Epithelial cell of proximal tubule (primary cell): ENCODE measurements at regions not wholly inside any gene's neighbourhood (a gene's known extent, or its start where the extent isn't known, plus 50 kb on each side); places are given as distances from the start of the nearest gene placed in this dataset.
"Not testable (repeated sequence)": the region's sequence is repeated elsewhere in the genome, so short reads cannot be mapped to it uniquely, and the experiment has no call there.

Experiments used
- DNase-seq: peaks from one replicate; pipeline ENCODE4 v3.0.0-alpha.2; 2011; ENCODE audit warnings: low read depth
- H3K4me3 ChIP-seq: 2 replicates; pipeline ENCODE4 v1.5.1; 2011; ENCODE audit warnings: low read depth, mild to moderate bottlenecking, low read length
- TF ChIP-seq, protein P1 (sequence below): conservative IDR thresholded peaks from 2 replicates; pipeline ENCODE4 v1.5.1; 2012; ENCODE audit warnings: low read depth, mild to moderate bottlenecking, low read length

DNA sequence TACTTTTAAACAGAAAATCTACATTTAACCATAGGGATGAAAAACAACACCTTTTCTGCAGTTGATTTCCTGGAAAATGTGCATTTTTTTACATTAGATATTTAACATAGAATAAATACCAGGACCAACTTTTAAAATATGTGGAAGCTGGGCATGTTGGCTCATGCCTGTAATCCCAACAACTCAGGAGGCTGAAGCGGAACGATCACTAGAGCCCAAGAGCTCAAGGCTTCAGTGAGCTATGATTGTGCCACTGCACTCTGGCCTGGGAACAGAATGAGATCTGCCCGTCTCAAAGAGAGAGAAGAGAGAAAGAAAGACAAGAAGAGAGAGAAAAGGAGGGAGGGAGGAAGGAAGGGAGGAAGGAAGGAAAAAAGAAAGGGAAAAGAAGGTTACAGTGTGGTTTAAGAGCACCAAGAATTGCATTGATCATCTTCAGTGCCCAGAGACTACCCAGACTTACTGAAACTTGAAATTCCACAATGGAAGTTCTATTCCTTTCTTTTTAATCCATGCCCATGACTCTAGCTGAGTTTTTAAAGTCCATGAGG, 189.4 kb upstream of the ARID1B start:
- no peak for DNase-seq
- H3K4me3 ChIP-seq: no peak overlapping the region
- TF ChIP-seq, protein P1, sequence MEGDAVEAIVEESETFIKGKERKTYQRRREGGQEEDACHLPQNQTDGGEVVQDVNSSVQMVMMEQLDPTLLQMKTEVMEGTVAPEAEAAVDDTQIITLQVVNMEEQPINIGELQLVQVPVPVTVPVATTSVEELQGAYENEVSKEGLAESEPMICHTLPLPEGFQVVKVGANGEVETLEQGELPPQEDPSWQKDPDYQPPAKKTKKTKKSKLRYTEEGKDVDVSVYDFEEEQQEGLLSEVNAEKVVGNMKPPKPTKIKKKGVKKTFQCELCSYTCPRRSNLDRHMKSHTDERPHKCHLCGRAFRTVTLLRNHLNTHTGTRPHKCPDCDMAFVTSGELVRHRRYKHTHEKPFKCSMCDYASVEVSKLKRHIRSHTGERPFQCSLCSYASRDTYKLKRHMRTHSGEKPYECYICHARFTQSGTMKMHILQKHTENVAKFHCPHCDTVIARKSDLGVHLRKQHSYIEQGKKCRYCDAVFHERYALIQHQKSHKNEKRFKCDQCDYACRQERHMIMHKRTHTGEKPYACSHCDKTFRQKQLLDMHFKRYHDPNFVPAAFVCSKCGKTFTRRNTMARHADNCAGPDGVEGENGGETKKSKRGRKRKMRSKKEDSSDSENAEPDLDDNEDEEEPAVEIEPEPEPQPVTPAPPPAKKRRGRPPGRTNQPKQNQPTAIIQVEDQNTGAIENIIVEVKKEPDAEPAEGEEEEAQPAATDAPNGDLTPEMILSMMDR: no peak

DNA sequence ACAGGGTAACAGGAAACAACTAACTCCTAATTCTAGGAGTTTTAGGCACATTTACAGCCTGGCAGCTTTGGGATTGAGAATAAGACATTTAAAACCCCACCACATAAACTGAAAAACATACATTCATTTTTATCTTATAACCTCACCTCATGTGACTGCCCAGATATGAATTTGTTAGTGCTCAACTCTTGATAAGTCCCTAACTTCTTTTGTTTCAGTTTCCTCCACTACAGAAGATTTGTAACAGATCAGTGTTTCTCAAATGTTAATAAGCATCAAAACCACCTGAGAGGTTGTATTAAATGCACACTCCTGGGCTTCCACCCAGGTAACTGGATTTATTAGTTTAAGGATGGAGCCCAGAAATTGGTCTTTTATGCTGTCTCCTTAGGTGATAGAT, 190.1 kb upstream of the ARID1B start:
- TF ChIP-seq, protein P1: no peak
- DNase-seq: no peak
- H3K4me3 ChIP-seq: no peak overlapping the region

DNA sequence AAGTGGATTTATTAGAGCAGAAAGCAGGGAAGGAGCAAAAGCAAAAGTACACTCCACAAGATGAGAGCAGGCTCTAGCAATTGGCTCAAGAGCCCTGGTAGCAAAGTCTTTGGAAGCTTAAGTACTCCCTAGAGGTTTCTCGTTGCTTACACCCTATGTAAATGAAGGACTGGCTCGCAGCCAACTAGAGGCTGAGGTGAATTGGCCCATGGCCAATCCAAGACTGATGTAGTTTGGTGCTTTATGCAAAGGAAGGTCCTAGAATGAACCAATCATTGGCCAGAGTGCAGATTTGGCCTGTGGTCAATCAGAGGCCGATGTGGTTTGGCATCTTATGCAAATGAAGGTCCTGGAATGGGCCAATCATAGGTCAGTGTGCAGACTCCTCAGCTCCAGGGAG, 191.3 kb upstream of the ARID1B start:
- no peak for DNase-seq
- no peak overlapping the region for H3K4me3 ChIP-seq
- TF ChIP-seq, protein P1: no peak

DNA sequence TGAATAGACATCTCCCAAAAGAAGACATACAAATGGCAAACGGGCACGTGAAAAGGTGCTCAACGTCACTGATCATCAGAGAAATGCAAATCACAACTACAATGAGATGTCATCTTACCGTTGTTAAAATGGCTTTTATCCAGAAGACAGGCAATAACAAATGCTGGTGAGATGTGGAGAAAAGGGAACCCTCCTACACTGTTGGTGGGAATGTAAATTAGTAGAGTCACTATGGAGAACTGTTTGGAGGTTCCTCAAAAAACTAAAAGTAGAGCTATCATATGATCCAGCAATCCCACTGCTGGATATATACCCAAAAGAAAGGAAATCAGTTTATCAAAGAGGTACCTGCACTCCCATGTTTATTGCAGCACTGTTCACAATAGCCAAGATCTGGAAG, 193.1 kb upstream of the ARID1B start:
- DNase-seq, H3K4me3 ChIP-seq: not testable (repeated sequence)

DNA sequence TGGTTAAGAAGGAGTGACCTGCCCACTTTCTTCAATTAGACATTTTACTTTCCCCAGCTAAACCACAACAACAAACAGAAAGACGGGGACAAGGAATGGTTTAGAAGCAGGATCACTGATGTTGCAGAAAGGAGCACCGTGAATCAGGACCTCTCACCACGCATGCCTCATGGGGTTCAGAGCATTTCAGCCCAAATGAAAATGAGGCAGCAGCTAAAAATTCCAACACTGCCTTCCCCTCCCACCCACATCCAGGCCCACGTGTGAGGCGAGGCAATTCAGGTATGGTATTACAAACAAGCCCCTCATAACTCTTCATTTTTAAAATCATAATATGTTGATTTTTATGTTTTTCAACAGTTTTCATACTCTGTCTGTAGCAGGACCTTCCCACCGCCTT, 194.1 kb upstream of the ARID1B start:
- TF ChIP-seq, protein P1: no peak
- no peak for DNase-seq
- H3K4me3 ChIP-seq: no peak overlapping the region

DNA sequence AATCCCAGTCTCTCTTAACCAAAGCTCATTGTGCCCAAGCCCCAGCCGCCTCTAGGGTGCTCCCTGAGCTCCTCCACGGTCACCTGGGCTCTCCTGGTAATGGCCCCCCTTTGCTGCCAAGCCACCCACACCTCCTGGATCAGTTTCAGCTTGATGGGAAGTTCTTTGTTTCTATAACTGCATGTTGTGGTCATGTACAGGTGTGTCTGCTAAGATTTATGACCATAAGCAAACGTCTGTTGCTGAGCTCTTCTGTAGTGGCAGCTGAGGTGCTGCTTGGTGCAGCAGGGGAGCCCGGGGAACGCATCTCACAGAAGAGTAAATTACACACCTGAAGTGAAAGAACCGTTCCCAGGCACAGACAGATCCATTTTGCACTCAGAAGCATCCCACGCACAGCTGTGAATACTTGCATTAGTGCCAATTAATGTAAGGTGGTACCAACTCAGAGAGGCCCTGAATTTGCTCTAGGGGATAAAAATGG, 194.6 kb upstream of the ARID1B start:
- H3K4me3 ChIP-seq: no peak overlapping the region
- TF ChIP-seq, protein P1: no peak
- DNase-seq: no peak

DNA sequence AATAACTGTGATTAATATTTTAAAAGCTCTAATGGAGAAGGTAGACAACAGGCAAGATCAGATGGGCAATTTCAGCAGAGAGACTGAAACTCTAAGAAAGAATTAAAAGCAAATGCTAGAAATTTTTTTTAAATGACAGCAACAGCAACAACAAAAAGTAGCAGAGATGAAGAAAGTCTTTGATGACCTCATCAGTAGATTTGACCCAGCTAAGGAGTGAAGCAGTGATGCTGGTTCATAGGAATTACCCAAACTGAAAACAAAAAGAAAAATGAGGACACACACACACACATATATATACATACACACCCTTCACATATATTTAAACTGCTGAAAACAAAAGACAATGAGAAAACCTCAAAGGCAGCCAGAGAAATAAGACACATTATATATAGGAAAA, 197.6 kb upstream of the ARID1B start:
- H3K4me3 ChIP-seq: no peak overlapping the region
- DNase-seq: no peak
- TF ChIP-seq, protein P1: no peak
